Esophagus squamous epithelium (tissue), 4 donors: ENCODE measurements at regions not wholly inside any gene's neighbourhood (a gene's known extent, or its start where the extent isn't known, plus 50 kb on each side); places are given as distances from the start of the nearest gene placed in this dataset.
"Not testable (repeated sequence)": the region's sequence is repeated elsewhere in the genome, so short reads cannot be mapped to it uniquely, and the experiment has no call there.

Experiments
- POLR2A ChIP-seq, 4 donors: fragments of 450-650 bp; IDR thresholded peaks; one replicate each; pipeline ENCODE4 v1.6.1; 2017; ENCODE audit warnings: antibody characterized with exemption in 4 of 4, mild to moderate bottlenecking in 4 of 4, moderate library complexity in 3 of 4
- TF ChIP-seq, protein P1 (sequence below), 6 experiments: fragments of 450-650 bp in 4 of 6; fragments of 200-600 bp in 2 of 6; sonication (generic) in 2 of 6; IDR thresholded peaks; one replicate each; pipeline ENCODE4 v1.5.1; 2016 to 2019; ENCODE audit warnings: antibody characterized with exemption in 6 of 6, mild to moderate bottlenecking in 4 of 6, moderate library complexity in 4 of 6

DNA sequence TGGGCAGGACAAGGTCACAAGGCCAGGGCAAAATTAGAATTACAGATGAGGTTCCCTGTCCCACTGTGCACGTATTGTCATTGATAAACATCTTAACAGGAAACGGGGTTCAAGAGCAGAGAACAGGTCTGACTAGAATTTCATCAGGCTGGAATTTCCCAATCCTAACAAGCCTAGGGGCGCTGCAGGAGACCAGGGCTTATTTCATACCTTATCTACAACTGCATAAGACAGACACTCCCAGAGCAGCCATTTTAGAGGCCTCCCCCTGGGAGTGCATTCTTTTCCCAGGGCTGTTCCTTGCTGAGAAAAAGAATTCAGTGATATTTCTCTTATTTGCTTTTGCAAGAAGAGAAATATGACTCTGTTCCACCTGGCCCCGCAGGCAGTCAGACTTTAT, 244.8 kb downstream of the DAD1 start:
- TF ChIP-seq, protein P1, sequence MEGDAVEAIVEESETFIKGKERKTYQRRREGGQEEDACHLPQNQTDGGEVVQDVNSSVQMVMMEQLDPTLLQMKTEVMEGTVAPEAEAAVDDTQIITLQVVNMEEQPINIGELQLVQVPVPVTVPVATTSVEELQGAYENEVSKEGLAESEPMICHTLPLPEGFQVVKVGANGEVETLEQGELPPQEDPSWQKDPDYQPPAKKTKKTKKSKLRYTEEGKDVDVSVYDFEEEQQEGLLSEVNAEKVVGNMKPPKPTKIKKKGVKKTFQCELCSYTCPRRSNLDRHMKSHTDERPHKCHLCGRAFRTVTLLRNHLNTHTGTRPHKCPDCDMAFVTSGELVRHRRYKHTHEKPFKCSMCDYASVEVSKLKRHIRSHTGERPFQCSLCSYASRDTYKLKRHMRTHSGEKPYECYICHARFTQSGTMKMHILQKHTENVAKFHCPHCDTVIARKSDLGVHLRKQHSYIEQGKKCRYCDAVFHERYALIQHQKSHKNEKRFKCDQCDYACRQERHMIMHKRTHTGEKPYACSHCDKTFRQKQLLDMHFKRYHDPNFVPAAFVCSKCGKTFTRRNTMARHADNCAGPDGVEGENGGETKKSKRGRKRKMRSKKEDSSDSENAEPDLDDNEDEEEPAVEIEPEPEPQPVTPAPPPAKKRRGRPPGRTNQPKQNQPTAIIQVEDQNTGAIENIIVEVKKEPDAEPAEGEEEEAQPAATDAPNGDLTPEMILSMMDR (IDR thresholded peaks at IDR 0.05), result not testable (repeated sequence)
- TF ChIP-seq POLR2A (IDR thresholded peaks at IDR 0.05), result not testable (repeated sequence)
